Kidney (tissue), 13 donors: ENCODE measurements at regions not wholly inside any gene's neighbourhood (a gene's known extent, or its start where the extent isn't known, plus 50 kb on each side); places are given as distances from the start of the nearest gene placed in this dataset.

Source experiments
- DNase-seq, 5 donors: peaks; one replicate each; pipeline ENCODE4 v3.0.0-alpha.2; 2013 to 2020
- FAIRE-seq: peaks from 2 replicates; lab custom pipeline; 2012; peaks lifted over from hg19 to GRCh38; lab: Jason Lieb, UNC
- H3K27ac ChIP-seq, 2 donors: one replicate each; pipeline ENCODE4 v1.7.0; 2013; ENCODE audit warnings: low read depth in 2 of 2, low read length in 2 of 2, inconsistent platforms in 1 of 2
- H3K27me3 ChIP-seq: one replicate; pipeline ENCODE4 v1.7.1; 2013; ENCODE audit warnings: low read length, inconsistent platforms; ENCODE audit not compliant: control insufficient read depth, insufficient read depth
- H3K36me3 ChIP-seq, 3 donors: one replicate each; pipeline versions ENCODE4 v1.7.0 to v1.7.1; 2013; ENCODE audit warnings: low read length in 3 of 3, control low read depth in 1 of 3, inconsistent platforms in 1 of 3; ENCODE audit not compliant: insufficient read depth in 3 of 3, control insufficient read depth in 2 of 3
- H3K4me1 ChIP-seq, 3 donors: one replicate each; pipeline versions ENCODE4 v1.7.0 to v1.7.1; 2013; ENCODE audit warnings: low read length in 3 of 3, inconsistent platforms in 1 of 3, low read depth in 1 of 3; ENCODE audit not compliant: control insufficient read depth in 2 of 3, insufficient read depth in 2 of 3
- H3K4me3 ChIP-seq, 3 donors: one replicate each; pipeline versions ENCODE4 v1.7.0 to v1.8.1; 2013; ENCODE audit warnings: low read length in 3 of 3, control low read depth in 1 of 3, inconsistent platforms in 1 of 3
- H3K9ac ChIP-seq, 3 donors: one replicate each; pipeline versions ENCODE4 v1.7.0 to v1.7.1; 2013; ENCODE audit warnings: low read length in 3 of 3, control low read depth in 1 of 3, inconsistent platforms in 1 of 3
- H3K9me3 ChIP-seq, 3 donors: one replicate each; pipeline versions ENCODE4 v1.7.0 to v1.7.1; 2013; ENCODE audit warnings: low read length in 3 of 3, control low read depth in 1 of 3, inconsistent platforms in 1 of 3; ENCODE audit not compliant: control insufficient read depth in 2 of 3, insufficient read depth in 1 of 3
- CTCF ChIP-seq: IDR thresholded peaks from 3 replicates; pipeline ENCODE4 v1.5.1; 2012; ENCODE audit warnings: mild to moderate bottlenecking, moderate library complexity, borderline replicate concordance; ENCODE audit not compliant: insufficient read depth; ENCODE audit errors: extremely low read depth
- intact Hi-C: fragments of 100-400 bp; cut with DNase I; formaldehyde crosslinking; loops from one replicate; pipeline ENCODE4 v1.11.1; 2022
- donor health status: control.
- donor health status: control.
- donor health status: control.
- donor health status: control.
- donor health status: control.
- donor health status: DM: yes; HTN: yes; CAD: no.
- donor health status: Normal renal cell carcinoma (clear cell type).

- Histone ChIP-seq H3K4me3 (peak overlapping the region in 1 of 3 donors; percentile 13), H3K9me3 (no peaks in the 10 kb centered on the region), H3K27ac (no peak overlapping the region), H3K27me3 (no peaks in the 10 kb centered on the region), H3K36me3 (no peaks in the 10 kb centered on the region), H3K9ac (no peak overlapping the region), H3K4me1 (peaks cover 2 to 4% (median 3%) of the 10 kb centered on the region in 3 donors)
- DNase-seq, result peak in 4 of 5 donors; percentile 83 to 94 (median 90)
- intact Hi-C loops, result no loop called here
- TF ChIP-seq CTCF, result no peak
- FAIRE-seq, result no peak
Observed at GRCh38 chr15:58369261-58369701, 62.5 kb upstream of the LIPC start.

GRCh38 chr15:58369956-58370355, 61.8 kb upstream of the LIPC start:
- FAIRE-seq, result no peak
- TF ChIP-seq CTCF, result no peak
- no peak overlapping the region for H3K27ac ChIP-seq
- no peaks in the 10 kb centered on the region for H3K9me3 ChIP-seq
- H3K4me1 ChIP-seq, result peaks cover 3 to 8% (median 4%) of the 10 kb centered on the region in 3 donors
- no peak overlapping the region for H3K9ac ChIP-seq
- H3K4me3 ChIP-seq, result no peak overlapping the region
- H3K36me3 ChIP-seq, result no peaks in the 10 kb centered on the region
- DNase-seq, result no peak
- no peaks in the 10 kb centered on the region for H3K27me3 ChIP-seq
- intact Hi-C loops, result no loop called here

- H3K9me3 ChIP-seq, result peaks cover 0 to 6% (median 2%) of the 10 kb centered on the region in 3 donors
Observed at GRCh38 chr15:58374147-58374546, 57.6 kb upstream of the LIPC start.

More at GRCh38 chr15:58374147-58374546, 57.6 kb upstream of the LIPC start:
- Histone ChIP-seq H3K9ac (no peak overlapping the region), H3K27me3 (no peaks in the 10 kb centered on the region), H3K27ac (no peak overlapping the region), H3K4me3 (no peak overlapping the region), H3K36me3 (no peaks in the 10 kb centered on the region), H3K4me1 (peaks cover 3 to 8% (median 4%) of the 10 kb centered on the region in 3 donors)
- no peak for FAIRE-seq
- intact Hi-C loops, result no loop called here
- DNase-seq, result peak in 1 of 5 donors; percentile 49
- no peak for TF ChIP-seq CTCF
